PC-9 (cell line): ENCODE measurements at regions not wholly inside any gene's neighbourhood (a gene's known extent, or its start where the extent isn't known, plus 50 kb on each side); places are given as distances from the start of the nearest gene placed in this dataset.

ENCODE experiments used
- BruUV-seq: library from RNA; stranded (reverse); fragments of 400-500 nt; replicated peaks from 2 replicates; lab custom pipeline; 2021; lab: Mats Ljungman, UMichigan
- CTCF ChIA-PET: fragments of 300-600 bp; sonication (Branson Sonifier 250); formaldehyde crosslinking; loops from one replicate; lab custom pipeline; 2022; ENCODE audit warnings: antibody characterized with exemption; lab: Charles Lee
- POLR2A ChIA-PET: fragments of 300-600 bp; sonication (Branson Sonifier 250); formaldehyde crosslinking; loops from one replicate; lab custom pipeline; 2022; ENCODE audit warnings: antibody characterized with exemption; ENCODE audit not compliant: unreplicated experiment; lab: Charles Lee
- DNase-seq, 2 experiments: peaks; one replicate each; pipeline versions ENCODE4 v3.0.0 to v3.0.0-alpha.2; 2015 to 2022; ENCODE audit warnings: mixed read lengths in 1 of 2
- H2AFZ ChIP-seq: fragments of 200-600 bp; sonication (generic); 2 replicates; pipeline ENCODE4 v1.8.1; 2017; ENCODE audit warnings: antibody characterized with exemption
- H3F3A ChIP-seq: fragments of 200-600 bp; sonication (generic); 2 replicates; pipeline ENCODE4 v1.8.1; 2017; ENCODE audit warnings: antibody characterized with exemption, mild to moderate bottlenecking, low read depth; ENCODE audit not compliant: insufficient read depth
- H3K27ac ChIP-seq: fragments of 200-600 bp; sonication (generic); 2 replicates; pipeline ENCODE4 v1.6.1; 2016; ENCODE audit warnings: mixed run types
- H3K27me3 ChIP-seq: fragments of 200-600 bp; sonication (generic); 2 replicates; pipeline ENCODE4 v1.6.1; 2016; ENCODE audit warnings: low read depth, mixed run types; ENCODE audit not compliant: insufficient read depth
- H3K36me3 ChIP-seq: fragments of 200-600 bp; sonication (generic); 2 replicates; pipeline ENCODE4 v1.6.1; 2016; ENCODE audit warnings: low read depth, mixed run types
- H3K4me1 ChIP-seq: fragments of 200-600 bp; sonication (generic); replicated peaks from 2 replicates; pipeline ENCODE4 v1.6.1; 2016; ENCODE audit warnings: mixed run types; ENCODE audit not compliant: insufficient read depth
- H3K4me2 ChIP-seq: fragments of 200-600 bp; sonication (generic); 2 replicates; pipeline ENCODE4 v1.6.1; 2017; ENCODE audit warnings: mixed run types
- H3K4me3 ChIP-seq: fragments of 200-600 bp; sonication (generic); 2 replicates; pipeline ENCODE4 v1.6.1; 2016; ENCODE audit warnings: mixed run types
- H3K79me2 ChIP-seq: fragments of 200-600 bp; sonication (generic); 2 replicates; pipeline ENCODE4 v1.6.1; 2017; ENCODE audit warnings: low read depth, mixed run types
- H3K9me2 ChIP-seq: fragments of 200-600 bp; sonication (generic); 2 replicates; pipeline ENCODE4 v1.8.1; 2017; ENCODE audit warnings: mild to moderate bottlenecking; ENCODE audit not compliant: insufficient read depth
- H3K9me3 ChIP-seq: fragments of 200-600 bp; sonication (generic); 2 replicates; pipeline ENCODE4 v1.8.1; 2016; ENCODE audit warnings: low read depth; ENCODE audit not compliant: insufficient read depth
- H4K20me1 ChIP-seq: fragments of 200-600 bp; sonication (generic); 2 replicates; pipeline ENCODE4 v1.8.1; 2017; ENCODE audit not compliant: insufficient read depth
- CTCF ChIP-seq: fragments of 200-600 bp; sonication (generic); conservative IDR thresholded peaks from 2 replicates; pipeline ENCODE4 v1.6.1; 2017; ENCODE audit warnings: mixed run types, antibody characterized with exemption, mild to moderate bottlenecking, moderate library complexity
- EZH2 ChIP-seq: fragments of 200-600 bp; sonication (generic); IDR thresholded peaks from 2 replicates; pipeline ENCODE4 v1.8.0; 2017; ENCODE audit warnings: antibody characterized with exemption, low read depth
- intact Hi-C: fragments of 100-400 bp; cut with micrococcal nuclease; formaldehyde crosslinking; loops from one replicate; pipeline ENCODE4 v1.10.0; 2022; ENCODE audit not compliant: unreplicated experiment

GRCh38 chr15:94077938-94078337 is 153.4 kb upstream of the MCTP2 start:
- Histone ChIP-seq H3K27ac (no peak overlapping the region), H3K4me3 (no peak overlapping the region), H3K27me3 (peaks cover 14% of the 10 kb centered on the region; the same call in 1 of the 2 replicates), H3K9me3 (no peaks in the 10 kb centered on the region), H3F3A (no peaks in the 10 kb centered on the region), H4K20me1 (no peaks in the 10 kb centered on the region), H3K36me3 (no peaks in the 10 kb centered on the region), H3K79me2 (no peaks in the 10 kb centered on the region), H3K4me2 (no peak overlapping the region), H3K4me1 (no peaks in the 10 kb centered on the region), H2AFZ (no peak overlapping the region), H3K9me2 (no peaks in the 10 kb centered on the region)
- CTCF ChIA-PET: no interaction called here
- POLR2A ChIA-PET: no interaction called here
- intact Hi-C loops: no loop called here
- BruUV-seq: no TSS peak
- DNase-seq: no peak
- no peak for TF ChIP-seq CTCF
- no peak for TF ChIP-seq EZH2

- ChIA-PET CTCF (no interaction called here), POLR2A (no interaction called here)
- Histone ChIP-seq H3K27me3 (0 out of 2 replicates have a peak, but pooled peaks cover 3% of the 10 kb centered on the region), H3K4me3 (no peak overlapping the region), H3K4me2 (no peak overlapping the region), H2AFZ (no peak overlapping the region), H3K4me1 (no peaks in the 10 kb centered on the region), H3F3A (no peaks in the 10 kb centered on the region), H3K79me2 (no peaks in the 10 kb centered on the region), H3K27ac (no peak overlapping the region), H4K20me1 (no peaks in the 10 kb centered on the region), H3K9me3 (no peaks in the 10 kb centered on the region), H3K36me3 (no peaks in the 10 kb centered on the region), H3K9me2 (no peaks in the 10 kb centered on the region)
- DNase-seq: no peak
- intact Hi-C loops: no loop called here
- BruUV-seq: no TSS peak
- no peak for TF ChIP-seq CTCF
- TF ChIP-seq EZH2: no peak
Observed at GRCh38 chr15:94075349-94075748, 156.0 kb upstream of the MCTP2 start.

- H3K36me3 ChIP-seq: no peaks in the 10 kb centered on the region
- no TSS peak for BruUV-seq
- no peaks in the 10 kb centered on the region for H3F3A ChIP-seq
- no peak overlapping the region for H3K4me3 ChIP-seq
- H3K27me3 ChIP-seq: 0 out of 2 replicates have a peak, but pooled peaks cover 3% of the 10 kb centered on the region
- no peaks in the 10 kb centered on the region for H3K79me2 ChIP-seq
- H4K20me1 ChIP-seq: no peaks in the 10 kb centered on the region
- H3K4me1 ChIP-seq: no peaks in the 10 kb centered on the region
- H3K9me2 ChIP-seq: no peaks in the 10 kb centered on the region
- CTCF ChIA-PET: no interaction called here
- intact Hi-C loops: no loop called here
- no peak for TF ChIP-seq EZH2
- no peak overlapping the region for H3K4me2 ChIP-seq
- no peak overlapping the region for H2AFZ ChIP-seq
- POLR2A ChIA-PET: no interaction called here
- no peak overlapping the region for H3K27ac ChIP-seq
- H3K9me3 ChIP-seq: no peaks in the 10 kb centered on the region
- DNase-seq: no peak
Observed at GRCh38 chr15:94070356-94071295, 160.7 kb upstream of the MCTP2 start.
